Nephron progenitor cell (in vitro differentiated cells): ENCODE measurements at regions not wholly inside any gene's neighbourhood (a gene's known extent, or its start where the extent isn't known, plus 50 kb on each side); places are given as distances from the start of the nearest gene placed in this dataset.

Experiments used
- DNase-seq: peaks from one replicate; pipeline ENCODE4 v3.0.0; 2021
- H3K27ac Mint-ChIP-seq: 2 replicates; pipeline ENCODE4 v1.8.0; 2021; ENCODE audit warnings: mild to moderate bottlenecking, moderate library complexity, mixed read lengths
- H3K27me3 Mint-ChIP-seq: 2 replicates; pipeline ENCODE4 v1.8.0; 2021; ENCODE audit warnings: mild to moderate bottlenecking, low read depth, mixed read lengths; ENCODE audit not compliant: poor library complexity
- H3K36me3 Mint-ChIP-seq: 2 replicates; pipeline ENCODE4 v1.8.0; 2021; ENCODE audit warnings: low read depth, mixed read lengths
- H3K4me1 Mint-ChIP-seq: 2 replicates; pipeline ENCODE4 v1.8.0; 2021; ENCODE audit warnings: mixed read lengths
- H3K4me3 Mint-ChIP-seq: 2 replicates; pipeline ENCODE4 v1.8.0; 2021; ENCODE audit warnings: mild to moderate bottlenecking, moderate library complexity, mixed read lengths
- H3K9me3 Mint-ChIP-seq: 2 replicates; pipeline ENCODE4 v1.8.0; 2021; ENCODE audit warnings: mild to moderate bottlenecking, moderate library complexity, mixed read lengths
- TF ChIP-seq, protein P1 (sequence below): fragments of 200-600 bp; sonication (generic); IDR thresholded peaks from 2 replicates; pipeline ENCODE4 v1.5.0; 2021; ENCODE audit warnings: antibody characterized with exemption

DNA sequence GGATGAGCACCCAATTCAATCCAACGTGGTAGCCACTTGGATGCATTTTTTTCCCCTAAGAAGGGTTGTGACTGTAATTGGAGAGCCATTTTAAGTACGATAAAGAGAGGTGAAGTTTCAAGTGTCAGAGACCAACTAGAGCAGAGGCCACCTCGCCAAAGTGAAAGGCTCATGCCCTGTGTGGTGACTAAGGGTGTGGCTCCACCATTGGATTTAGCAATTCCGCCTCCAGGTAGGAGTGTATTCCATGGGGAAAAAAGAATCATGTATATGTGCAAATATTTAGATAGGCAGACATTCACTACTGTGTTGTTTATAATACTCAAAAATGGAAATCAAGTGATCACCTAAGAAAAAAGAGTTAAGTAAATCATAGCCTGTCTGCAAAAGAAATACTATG, 53.1 kb upstream of the S1PR3 start:
- peaks cover 49% of the 10 kb centered on the region for H3K9me3 Mint-ChIP-seq

More for the DNA sequence above, 53.1 kb upstream of the S1PR3 start:
- Mint-ChIP-seq H3K27ac (no peak overlapping the region), H3K4me3 (no peak overlapping the region), H3K36me3 (peaks cover 3% of the 10 kb centered on the region), H3K4me1 (peaks cover 5% of the 10 kb centered on the region), H3K27me3 (no peaks in the 10 kb centered on the region)
- TF ChIP-seq, protein P1, sequence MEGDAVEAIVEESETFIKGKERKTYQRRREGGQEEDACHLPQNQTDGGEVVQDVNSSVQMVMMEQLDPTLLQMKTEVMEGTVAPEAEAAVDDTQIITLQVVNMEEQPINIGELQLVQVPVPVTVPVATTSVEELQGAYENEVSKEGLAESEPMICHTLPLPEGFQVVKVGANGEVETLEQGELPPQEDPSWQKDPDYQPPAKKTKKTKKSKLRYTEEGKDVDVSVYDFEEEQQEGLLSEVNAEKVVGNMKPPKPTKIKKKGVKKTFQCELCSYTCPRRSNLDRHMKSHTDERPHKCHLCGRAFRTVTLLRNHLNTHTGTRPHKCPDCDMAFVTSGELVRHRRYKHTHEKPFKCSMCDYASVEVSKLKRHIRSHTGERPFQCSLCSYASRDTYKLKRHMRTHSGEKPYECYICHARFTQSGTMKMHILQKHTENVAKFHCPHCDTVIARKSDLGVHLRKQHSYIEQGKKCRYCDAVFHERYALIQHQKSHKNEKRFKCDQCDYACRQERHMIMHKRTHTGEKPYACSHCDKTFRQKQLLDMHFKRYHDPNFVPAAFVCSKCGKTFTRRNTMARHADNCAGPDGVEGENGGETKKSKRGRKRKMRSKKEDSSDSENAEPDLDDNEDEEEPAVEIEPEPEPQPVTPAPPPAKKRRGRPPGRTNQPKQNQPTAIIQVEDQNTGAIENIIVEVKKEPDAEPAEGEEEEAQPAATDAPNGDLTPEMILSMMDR = no peak
- DNase-seq = no peak
